HG02759 (cell line): ENCODE measurements at regions not wholly inside any gene's neighbourhood (a gene's known extent, or its start where the extent isn't known, plus 50 kb on each side); places are given as distances from the start of the nearest gene placed in this dataset.
"Not testable (repeated sequence)": the region's sequence is repeated elsewhere in the genome, so short reads cannot be mapped to it uniquely, and the experiment has no call there.

Source experiments
- ATAC-seq: cut with Tn5 transposase; IDR thresholded peaks from one replicate; pipeline ENCODE4 v1.9.1; 2021; ENCODE audit warnings: mild to moderate bottlenecking, moderate library complexity; ENCODE audit not compliant: unreplicated experiment

- no peak for ATAC-seq
Observed at GRCh38 chr14:37650356-37651037, 55.1 kb downstream of the TTC6 start.

GRCh38 chr14:37652042-37652441 lies 56.6 kb downstream of the TTC6 start:
- no peak for ATAC-seq

GRCh38 chr14:37655418-37655817 lies 60.0 kb downstream of the TTC6 start:
- no peak for ATAC-seq

GRCh38 chr14:37658156-37658555 lies 62.7 kb downstream of the TTC6 start:
- ATAC-seq: no peak

GRCh38 chr14:37663498-37663897 lies 68.1 kb downstream of the TTC6 start:
- no peak for ATAC-seq

GRCh38 chr14:37665479-37665878 lies 70.0 kb downstream of the TTC6 start:
- no peak for ATAC-seq

GRCh38 chr14:37665951-37666350 lies 70.5 kb downstream of the TTC6 start:
- ATAC-seq: no peak

- no peak for ATAC-seq
Observed at GRCh38 chr14:37668646-37669045, 73.2 kb downstream of the TTC6 start.

GRCh38 chr14:37669242-37669641 lies 73.8 kb downstream of the TTC6 start:
- no peak for ATAC-seq

- ATAC-seq: no peak
Observed at GRCh38 chr14:37673439-37673838, 78.0 kb downstream of the TTC6 start.

- no peak for ATAC-seq
Observed at GRCh38 chr14:37678916-37679315, 83.5 kb downstream of the TTC6 start.

- no peak for ATAC-seq
Observed at GRCh38 chr14:37681486-37681885, 86.1 kb downstream of the TTC6 start.

GRCh38 chr14:37692680-37693079 lies 97.3 kb downstream of the TTC6 start:
- not testable (repeated sequence) for ATAC-seq

GRCh38 chr14:37693420-37693819 lies 98.0 kb downstream of the TTC6 start:
- ATAC-seq: not testable (repeated sequence)

GRCh38 chr14:37695866-37696265 lies 100.4 kb downstream of the TTC6 start:
- no peak for ATAC-seq

GRCh38 chr14:37697489-37698121 lies 102.2 kb downstream of the TTC6 start:
- no peak for ATAC-seq

- ATAC-seq: no peak
Observed at GRCh38 chr14:37698840-37699777, 103.7 kb downstream of the TTC6 start.

GRCh38 chr14:37707716-37708115 lies 112.3 kb downstream of the TTC6 start:
- no peak for ATAC-seq

- ATAC-seq: no peak
Observed at GRCh38 chr14:37708481-37708880, 113.1 kb downstream of the TTC6 start.

- no peak for ATAC-seq
Observed at GRCh38 chr14:37709419-37710195, 114.2 kb downstream of the TTC6 start.

- no peak for ATAC-seq
Observed at GRCh38 chr14:37711356-37711830, 116.0 kb downstream of the TTC6 start.
